K562 (cell line): ENCODE measurements at regions not wholly inside any gene's neighbourhood (a gene's known extent, or its start where the extent isn't known, plus 50 kb on each side); places are given as distances from the start of the nearest gene placed in this dataset.

Experiments used
- ASH1L ChIP-seq: fragments of 450-650 bp; IDR thresholded peaks from 2 replicates; pipeline ENCODE4 v1.6.1; 2018; ENCODE audit warnings: borderline replicate concordance, mild to moderate bottlenecking, low read depth; ENCODE audit not compliant: partially characterized antibody
- CCNT2 ChIP-seq: IDR thresholded peaks from 2 replicates; pipeline ENCODE4 v1.6.1; 2011; ENCODE audit warnings: borderline replicate concordance, low read depth, mild to moderate bottlenecking, moderate library complexity, mixed read lengths, low read length; ENCODE audit not compliant: insufficient read length; ENCODE audit errors: extremely low read depth
- COPS2 ChIP-seq: fragments of 450-650 bp; conservative IDR thresholded peaks from 2 replicates; pipeline ENCODE4 v1.6.1; 2016; ENCODE audit warnings: mild to moderate bottlenecking, moderate library complexity
- ERF ChIP-seq: fragments of 450-650 bp; formaldehyde crosslinking; IDR thresholded peaks from 2 replicates; pipeline ENCODE4 v1.4.0; 2020; ENCODE audit warnings: mild to moderate bottlenecking, mixed read lengths
- HDAC3 ChIP-seq: fragments of 450-650 bp; IDR thresholded peaks from 2 replicates; pipeline ENCODE4 v1.6.1; 2018; ENCODE audit warnings: borderline replicate concordance, mild to moderate bottlenecking, moderate library complexity; ENCODE audit not compliant: partially characterized antibody
- KDM1A ChIP-seq, 2 experiments: fragments of 450-650 bp; IDR thresholded peaks; 2 replicates each; pipeline ENCODE4 v1.6.1; 2016; ENCODE audit warnings: mild to moderate bottlenecking in 2 of 2
- NCOA4 ChIP-seq: fragments of 450-650 bp; IDR thresholded peaks from 2 replicates; pipeline ENCODE4 v1.6.1; 2018; ENCODE audit warnings: mild to moderate bottlenecking; ENCODE audit not compliant: partially characterized antibody
- NFIX ChIP-seq: fragments of 250-450 bp; sonication (Bioruptor Pico); IDR thresholded peaks from 2 replicates; pipeline ENCODE4 v1.4.0; 2020; ENCODE audit warnings: low read depth, mild to moderate bottlenecking, moderate library complexity
- POLR3A ChIP-seq: IDR thresholded peaks from 2 replicates; pipeline ENCODE4 v1.6.1; 2011; ENCODE audit warnings: borderline replicate concordance, mild to moderate bottlenecking, moderate library complexity; ENCODE audit not compliant: insufficient read length, insufficient read depth; ENCODE audit errors: extremely low read depth
- PPARD ChIP-seq: fragments of 250-450 bp; sonication (Bioruptor Pico); IDR thresholded peaks from 2 replicates; pipeline ENCODE4 v1.8.0; 2022; ENCODE audit warnings: inconsistent platforms, mild to moderate bottlenecking, moderate library complexity
- RREB1 ChIP-seq: fragments of 250-450 bp; sonication (Bioruptor Pico); IDR thresholded peaks from 2 replicates; pipeline ENCODE4 v1.4.0; 2020
- SRF ChIP-seq, 2 experiments: fragments of 250-450, 450-650 bp in 1 of 2; sonication (Bioruptor Pico) in 1 of 2; sonication (generic) in 1 of 2; formaldehyde crosslinking; IDR thresholded peaks; 2 replicates each; pipeline versions ENCODE4 v1.5.0 to v1.5.1; 2020 to 2022; ENCODE audit warnings: mild to moderate bottlenecking in 1 of 2, missing genetic modification reagents in 1 of 2
- ZBTB11 ChIP-seq, 3 experiments: fragments of 200-800 bp in 1 of 3; fragments of 250-450 bp in 1 of 3; fragments of 450-650 bp in 1 of 3; sonication (Bioruptor Pico) in 1 of 3; sonication (Bioruptor generic) in 1 of 3; formaldehyde crosslinking in 1 of 3; IDR thresholded peaks; 2 replicates each; pipeline versions ENCODE4 v1.6.1 to v1.8.0; 2016 to 2022; ENCODE audit warnings: mild to moderate bottlenecking in 2 of 3, missing genetic modification characterization in 2 of 3, missing compliant biosample characterization in 1 of 3, moderate library complexity in 1 of 3
- ZNF224 ChIP-seq: sonication (generic); formaldehyde crosslinking; IDR thresholded peaks from 2 replicates; pipeline ENCODE4 v1.8.0; 2022; ENCODE audit warnings: mild to moderate bottlenecking, missing genetic modification reagents
- ZNF551 ChIP-seq: fragments of 250-450 bp; sonication (Bioruptor Pico); IDR thresholded peaks from 2 replicates; pipeline ENCODE4 v1.5.0; 2021; ENCODE audit warnings: mild to moderate bottlenecking, moderate library complexity
- TF ChIP-seq, protein P1 (sequence below): sonication (generic); IDR thresholded peaks from 2 replicates; pipeline ENCODE4 v1.6.1; 2016

GRCh38 chr7:86933295-86933845 is 126.1 kb downstream of the ELAPOR2 start (continued):
- TF ChIP-seq POLR3A (no peak), ZNF224 (CRISPR knock-in tag) (no peak), NCOA4 (no peak), ZNF551 (CRISPR knock-in tag) (no peak), NFIX (CRISPR knock-in tag) (no peak), ZBTB11 (CRISPR knock-in tag; IDR thresholded peaks at IDR 0.05) (peak in 1 of 3 experiments; percentile 67; a peak in 2 of 6 replicates), ASH1L (no peak), ERF (no peak), HDAC3 (peak; percentile 48), RREB1 (CRISPR knock-in tag) (no peak), SRF (CRISPR knock-in tag; IDR thresholded peaks at IDR 0.05) (peak; percentile 76 to 97; a peak in 3 of 4 replicates), CCNT2 (peak; percentile 70), COPS2 (no peak), KDM1A (IDR thresholded peaks at IDR 0.05) (peak in 1 of 2 experiments; percentile 59; a peak in 2 of 4 replicates), PPARD (no peak)
- TF ChIP-seq, protein P1, sequence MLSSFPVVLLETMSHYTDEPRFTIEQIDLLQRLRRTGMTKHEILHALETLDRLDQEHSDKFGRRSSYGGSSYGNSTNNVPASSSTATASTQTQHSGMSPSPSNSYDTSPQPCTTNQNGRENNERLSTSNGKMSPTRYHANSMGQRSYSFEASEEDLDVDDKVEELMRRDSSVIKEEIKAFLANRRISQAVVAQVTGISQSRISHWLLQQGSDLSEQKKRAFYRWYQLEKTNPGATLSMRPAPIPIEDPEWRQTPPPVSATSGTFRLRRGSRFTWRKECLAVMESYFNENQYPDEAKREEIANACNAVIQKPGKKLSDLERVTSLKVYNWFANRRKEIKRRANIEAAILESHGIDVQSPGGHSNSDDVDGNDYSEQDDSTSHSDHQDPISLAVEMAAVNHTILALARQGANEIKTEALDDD = peak; percentile 91
